Occipital lobe (tissue), 1 donor: ENCODE measurements at regions not wholly inside any gene's neighbourhood (a gene's known extent, or its start where the extent isn't known, plus 50 kb on each side); places are given as distances from the start of the nearest gene placed in this dataset.

Source experiments
- DNase-seq: peaks from one replicate; lab custom pipeline; 2025; lab: John Stamatoyannopoulos, UW

- DNase-seq, result no peak
Measured at GRCh38 chr1:37238364-37239224, 204.3 kb upstream of the GRIK3 start.

GRCh38 chr1:37239225-37239740, 205.0 kb upstream of the GRIK3 start:
- DNase-seq, result no peak

DNA sequence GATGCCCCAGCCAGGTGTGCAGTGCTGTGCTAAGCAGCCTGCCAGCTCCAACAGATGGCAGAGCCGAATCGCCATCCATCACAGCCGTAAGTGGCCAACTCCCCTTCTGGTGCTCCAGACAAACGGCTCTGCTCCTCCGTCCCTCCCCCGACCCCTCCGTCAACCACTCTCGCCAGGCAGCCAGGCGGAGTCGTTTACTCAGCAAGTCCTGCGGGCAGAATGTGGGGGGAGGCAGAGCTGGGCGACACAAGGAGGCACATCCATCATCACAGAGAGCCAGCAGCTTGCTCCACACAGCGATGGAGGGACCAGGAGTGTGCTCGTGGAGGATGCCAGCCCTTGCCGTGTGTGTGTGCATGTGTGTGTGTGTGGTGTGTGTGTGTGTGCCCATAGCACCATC, 206.6 kb upstream of the GRIK3 start:
- DNase-seq, result no peak

GRCh38 chr1:37242501-37242900, 208.2 kb upstream of the GRIK3 start:
- no peak for DNase-seq

GRCh38 chr1:37243368-37244082, 209.2 kb upstream of the GRIK3 start:
- no peak for DNase-seq

GRCh38 chr1:37244083-37244480, 209.8 kb upstream of the GRIK3 start:
- no peak for DNase-seq

- no peak for DNase-seq
Measured at GRCh38 chr1:37244815-37245214, 210.5 kb upstream of the GRIK3 start.

GRCh38 chr1:37246631-37247030, 212.3 kb upstream of the GRIK3 start:
- DNase-seq, result no peak

DNA sequence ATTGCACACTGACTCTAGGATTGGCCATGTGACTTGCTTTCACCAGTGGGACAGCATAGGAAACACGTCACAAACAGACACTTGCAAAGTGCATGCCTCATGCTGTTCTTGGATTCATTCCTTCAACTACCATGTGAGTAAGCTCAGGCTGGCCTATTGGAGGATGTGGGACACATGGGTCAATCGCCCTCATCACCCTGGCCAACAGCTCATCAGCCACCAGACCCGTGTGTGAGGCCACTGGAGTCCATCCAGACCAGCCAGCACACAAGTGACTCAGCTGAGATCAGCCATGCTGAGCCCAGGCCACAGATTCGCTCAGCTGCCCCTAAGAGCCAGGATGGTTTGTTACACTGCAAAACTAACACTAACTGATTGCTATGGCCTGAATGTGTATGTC, 216.1 kb upstream of the GRIK3 start:
- DNase-seq, result no peak

- peak; percentile 31 for DNase-seq
Measured at GRCh38 chr1:37255136-37255795, 219.1 kb upstream of the ZC3H12A start.

- DNase-seq, result no peak
Measured at GRCh38 chr1:37255868-37256267, 218.5 kb upstream of the ZC3H12A start.

GRCh38 chr1:37257646-37258045, 216.7 kb upstream of the ZC3H12A start:
- DNase-seq, result no peak

- no peak for DNase-seq
Measured at GRCh38 chr1:37258068-37258467, 216.3 kb upstream of the ZC3H12A start.

GRCh38 chr1:37259019-37259418, 215.4 kb upstream of the ZC3H12A start:
- no peak for DNase-seq

DNA sequence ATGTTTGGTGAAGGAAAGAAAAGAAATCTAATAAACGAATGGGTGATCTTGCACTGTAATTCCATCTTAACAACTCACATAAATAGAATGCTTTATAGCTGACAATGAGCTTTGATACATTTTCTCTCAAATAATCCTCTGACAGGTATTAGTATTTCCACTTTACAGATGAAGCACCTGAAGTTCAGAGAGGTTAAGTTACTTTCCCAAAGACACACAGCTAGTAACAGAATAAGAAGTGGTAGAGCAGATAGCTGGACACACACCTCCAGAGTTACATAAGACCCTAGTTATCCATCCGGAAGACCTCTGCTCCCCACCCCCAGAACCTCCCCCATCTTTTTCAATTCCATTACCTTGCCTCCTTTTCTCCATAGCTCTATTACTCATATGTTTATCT, 213.3 kb upstream of the ZC3H12A start:
- DNase-seq, result no peak

- no peak for DNase-seq
Measured at GRCh38 chr1:37262439-37263170, 211.8 kb upstream of the ZC3H12A start.

DNA sequence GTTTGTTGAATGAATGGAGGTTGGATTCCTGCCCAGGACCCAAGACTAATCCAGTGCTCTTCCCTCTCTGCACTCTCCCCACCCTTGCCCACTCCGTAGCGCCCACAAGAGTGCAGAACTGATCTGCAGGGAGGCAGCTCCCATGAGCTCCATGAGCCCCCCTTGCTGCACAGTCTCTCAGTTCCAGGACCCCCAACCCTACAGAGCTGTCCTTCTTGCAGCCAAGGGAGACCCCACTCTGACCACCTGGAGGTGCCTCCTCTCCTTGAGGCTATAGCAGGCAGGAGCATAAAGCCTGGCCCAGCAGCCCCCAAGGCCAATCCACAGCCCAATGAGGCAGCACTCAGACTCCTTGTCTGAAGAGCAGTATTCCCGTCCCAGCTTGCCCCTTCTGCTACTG, 209.2 kb upstream of the ZC3H12A start:
- no peak for DNase-seq

DNA sequence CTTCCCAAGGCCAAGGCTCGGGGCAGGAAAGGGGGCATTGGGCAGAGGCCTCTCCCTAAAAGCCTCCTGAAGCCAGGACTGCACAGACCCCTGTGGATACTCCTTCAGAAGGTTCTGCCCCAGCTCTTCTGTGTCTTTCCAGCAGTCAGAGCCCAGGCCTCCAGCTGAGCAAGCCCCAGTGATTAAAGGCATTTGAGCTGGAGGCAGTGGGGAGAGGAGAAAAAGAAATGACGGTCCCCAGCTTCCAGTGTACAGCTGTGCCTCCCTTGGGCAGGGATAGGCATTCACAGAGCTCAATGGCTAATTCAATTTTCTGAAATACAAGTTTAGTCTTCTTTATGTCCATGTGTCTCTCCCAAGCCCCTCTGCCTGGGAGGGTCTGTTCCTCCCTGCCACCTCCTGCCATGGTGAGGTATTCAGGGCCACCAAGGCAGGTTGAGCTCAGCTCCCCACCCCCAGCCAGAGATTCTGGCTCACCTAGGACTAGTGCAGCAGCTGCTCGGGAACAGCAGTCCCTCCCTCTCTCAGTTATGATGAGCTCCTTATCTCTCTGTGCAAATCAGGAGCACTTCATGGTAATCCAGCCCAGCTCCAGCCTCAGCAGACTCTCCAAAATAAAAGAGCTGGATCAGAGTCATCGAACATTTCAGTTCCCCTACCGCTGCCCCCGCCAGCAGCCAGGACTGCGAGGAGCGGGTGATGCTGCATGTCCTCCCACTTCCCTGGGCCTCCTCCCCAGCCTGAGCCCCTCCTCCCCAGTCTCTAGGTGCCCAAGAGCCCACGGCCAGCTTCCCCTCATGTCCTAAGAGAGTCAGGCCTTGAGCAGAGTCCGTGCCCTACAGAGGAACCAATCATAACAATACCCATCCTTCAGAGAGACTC, 208.4 kb upstream of the ZC3H12A start:
- peak; percentile 21 for DNase-seq

DNA sequence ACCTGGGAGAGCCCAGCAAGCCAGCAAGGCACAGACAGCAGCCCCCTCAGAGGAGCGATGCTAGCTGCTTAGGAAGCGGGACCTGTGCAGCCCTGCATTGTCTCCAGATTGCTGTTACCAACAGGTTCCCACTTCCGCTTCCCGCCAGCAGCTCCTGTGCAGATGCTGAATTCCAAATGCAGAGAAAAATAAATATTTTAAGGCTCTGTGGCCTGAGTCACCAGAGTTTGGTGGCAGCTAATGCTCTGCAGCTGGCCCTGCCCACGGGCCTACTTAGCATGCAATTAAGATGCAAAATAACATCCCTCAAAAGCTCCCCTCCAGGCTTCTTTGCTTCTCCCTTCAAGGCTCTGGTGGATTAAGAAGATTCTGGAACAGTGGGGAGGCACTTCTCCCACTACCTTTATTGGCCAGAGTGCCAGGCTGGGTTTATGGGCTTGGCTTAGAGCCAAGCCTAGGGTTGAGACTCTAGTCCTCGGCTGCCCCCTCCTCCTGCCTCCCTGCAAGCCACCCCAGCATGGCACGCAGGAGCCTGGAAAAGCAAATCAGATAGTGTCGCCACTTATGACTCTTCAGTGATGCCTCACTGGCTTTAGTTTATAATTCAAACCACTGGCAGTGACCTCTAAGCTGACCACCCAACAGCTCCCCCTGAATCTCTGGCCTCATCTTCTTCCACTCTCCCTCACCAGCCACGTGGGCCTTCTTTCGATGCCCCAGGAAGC, 207.1 kb upstream of the ZC3H12A start:
- no peak for DNase-seq

GRCh38 chr1:37270639-37271038, 203.7 kb upstream of the ZC3H12A start:
- DNase-seq, result no peak
